Astrocyte (in vitro differentiated cells and primary cell): ENCODE measurements at regions not wholly inside any gene's neighbourhood (a gene's known extent, or its start where the extent isn't known, plus 50 kb on each side); places are given as distances from the start of the nearest gene placed in this dataset.

Experiments
- DNase-seq: peaks from one replicate; pipeline ENCODE4 v3.0.0-alpha.2; 2010; ENCODE audit warnings: low read depth
- FAIRE-seq: peaks from 2 replicates; lab custom pipeline; 2011; peaks lifted over from hg19 to GRCh38; lab: Jason Lieb, UNC
- H2AFZ ChIP-seq: 2 replicates; pipeline ENCODE4 v1.6.0; 2012; ENCODE audit warnings: low read depth, low read length, inconsistent platforms
- H3K27ac ChIP-seq: 2 replicates; pipeline ENCODE4 v1.5.1; 2011; ENCODE audit warnings: low read depth, low read length, inconsistent platforms
- H3K27me3 ChIP-seq: 2 replicates; pipeline ENCODE4 v1.6.0; 2011; ENCODE audit warnings: low read length, inconsistent platforms; ENCODE audit not compliant: insufficient read depth
- H3K36me3 ChIP-seq: 2 replicates; pipeline ENCODE4 v1.5.1; 2011; ENCODE audit warnings: low read length, inconsistent platforms; ENCODE audit not compliant: insufficient read depth
- H3K4me1 ChIP-seq: 2 replicates; pipeline ENCODE4 v1.5.1; 2011; ENCODE audit warnings: low read length, inconsistent platforms; ENCODE audit not compliant: insufficient read depth
- H3K4me2 ChIP-seq: 2 replicates; pipeline ENCODE4 v1.6.0; 2012; ENCODE audit warnings: low read length, inconsistent platforms
- H3K4me3 ChIP-seq: 2 replicates; pipeline ENCODE4 v1.5.1; 2011; ENCODE audit warnings: low read depth, mild to moderate bottlenecking, low read length, inconsistent platforms; ENCODE audit not compliant: insufficient read depth
- H3K79me2 ChIP-seq: 2 replicates; pipeline ENCODE4 v1.6.0; 2012; ENCODE audit warnings: mild to moderate bottlenecking, low read length, inconsistent platforms; ENCODE audit not compliant: insufficient read depth
- H3K9ac ChIP-seq: 2 replicates; pipeline ENCODE4 v1.6.0; 2012; ENCODE audit warnings: mild to moderate bottlenecking, low read length, inconsistent platforms
- H3K9me3 ChIP-seq: 2 replicates; pipeline ENCODE4 v1.5.1; 2012; ENCODE audit warnings: low read depth, mild to moderate bottlenecking, low read length, inconsistent platforms; ENCODE audit not compliant: insufficient read depth
- H4K20me1 ChIP-seq: 2 replicates; pipeline ENCODE4 v1.6.0; 2012; ENCODE audit warnings: low read length, inconsistent platforms; ENCODE audit not compliant: insufficient read depth
- H3K27ac Mint-ChIP-seq: one replicate; pipeline ENCODE4 v1.8.0; 2021; ENCODE audit warnings: mild to moderate bottlenecking, mixed read lengths; ENCODE audit not compliant: unreplicated experiment
- H3K27me3 Mint-ChIP-seq: one replicate; pipeline ENCODE4 v1.8.0; 2021; ENCODE audit warnings: low read depth, mixed read lengths; ENCODE audit not compliant: unreplicated experiment
- H3K36me3 Mint-ChIP-seq: one replicate; pipeline ENCODE4 v1.8.0; 2021; ENCODE audit warnings: low read depth, mixed read lengths; ENCODE audit not compliant: unreplicated experiment
- H3K4me1 Mint-ChIP-seq: one replicate; pipeline ENCODE4 v1.8.0; 2021; ENCODE audit warnings: low read depth, mixed read lengths; ENCODE audit not compliant: unreplicated experiment
- H3K4me3 Mint-ChIP-seq: one replicate; pipeline ENCODE4 v1.8.0; 2021; ENCODE audit warnings: mild to moderate bottlenecking, moderate library complexity, mixed read lengths; ENCODE audit not compliant: unreplicated experiment
- H3K9me3 Mint-ChIP-seq: one replicate; pipeline ENCODE4 v1.8.0; 2021; ENCODE audit warnings: mild to moderate bottlenecking, mixed read lengths; ENCODE audit not compliant: unreplicated experiment
- CTCF ChIP-seq: IDR thresholded peaks from 2 replicates; pipeline ENCODE4 v1.5.1; 2011; ENCODE audit warnings: low read depth, mild to moderate bottlenecking, inconsistent platforms, low read length, moderate library complexity; ENCODE audit not compliant: insufficient read depth
- EZH2 ChIP-seq: IDR thresholded peaks from 2 replicates; pipeline ENCODE4 v1.6.1; 2012; ENCODE audit warnings: mild to moderate bottlenecking, low read length, inconsistent platforms; ENCODE audit not compliant: insufficient read depth

DNA sequence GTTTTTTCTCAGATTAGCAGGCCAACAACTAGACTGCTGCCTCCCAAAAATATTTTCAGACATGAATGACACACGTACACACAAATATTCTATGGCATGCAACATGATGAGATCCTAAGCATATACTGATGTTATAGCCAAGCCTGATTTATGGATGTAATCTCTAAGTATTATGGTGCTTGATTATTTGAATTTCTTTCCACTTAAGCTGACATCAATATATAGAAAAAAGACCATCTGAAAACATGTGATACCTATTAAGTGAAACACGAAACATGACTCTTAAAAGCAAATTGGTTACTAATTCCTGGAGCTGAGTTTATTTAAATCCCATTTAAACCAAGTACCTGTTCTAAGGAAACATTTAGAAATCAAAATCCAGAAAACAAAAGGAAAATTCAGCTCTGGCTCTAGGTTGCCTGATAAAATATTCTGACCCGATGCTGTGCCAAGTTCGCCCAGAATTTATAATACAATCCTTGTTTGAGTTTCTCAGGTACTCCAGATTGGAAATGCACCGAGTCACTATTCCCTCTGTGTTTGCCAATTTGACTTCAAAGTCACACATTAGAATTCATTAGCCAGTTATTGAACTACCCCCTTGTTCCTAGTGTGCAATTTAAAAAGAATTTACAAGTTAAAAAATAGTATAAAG, 548.6 kb downstream of the CSNK1G3 start:
- no peak overlapping the region for H3K4me3 Mint-ChIP-seq
- peaks cover 5% of the 10 kb centered on the region for H3K4me1 Mint-ChIP-seq
- H3K4me3 ChIP-seq = no peak overlapping the region
- TF ChIP-seq CTCF (no peak), EZH2 (no peak)
- no peaks in the 10 kb centered on the region for H3K27me3 Mint-ChIP-seq
- no peak overlapping the region for H3K27ac ChIP-seq
- H3K4me1 ChIP-seq = no peaks in the 10 kb centered on the region
- H3K4me2 ChIP-seq = no peak overlapping the region
- H3K9me3 ChIP-seq = no peaks in the 10 kb centered on the region
- no peaks in the 10 kb centered on the region for H3K79me2 ChIP-seq
- no peaks in the 10 kb centered on the region for H3K36me3 Mint-ChIP-seq
- H3K27ac Mint-ChIP-seq = no peak overlapping the region
- no peak overlapping the region for H2AFZ ChIP-seq
- no peak overlapping the region for H3K9ac ChIP-seq
- H3K36me3 ChIP-seq = no peaks in the 10 kb centered on the region
- DNase-seq = no peak
- no peak for FAIRE-seq
- H3K27me3 ChIP-seq = no peaks in the 10 kb centered on the region
- no peaks in the 10 kb centered on the region for H3K9me3 Mint-ChIP-seq
- H4K20me1 ChIP-seq = no peaks in the 10 kb centered on the region

- no peaks in the 10 kb centered on the region for H3K36me3 ChIP-seq
- Mint-ChIP-seq H3K27ac (no peak overlapping the region), H3K4me3 (no peak overlapping the region), H3K4me1 (peaks cover 5% of the 10 kb centered on the region), H3K36me3 (no peaks in the 10 kb centered on the region), H3K9me3 (no peaks in the 10 kb centered on the region), H3K27me3 (no peaks in the 10 kb centered on the region)
- H4K20me1 ChIP-seq = no peaks in the 10 kb centered on the region
- no peak for TF ChIP-seq EZH2
- TF ChIP-seq CTCF = no peak
- no peak overlapping the region for H3K4me3 ChIP-seq
- FAIRE-seq = no peak
- no peak overlapping the region for H2AFZ ChIP-seq
- no peak overlapping the region for H3K4me2 ChIP-seq
- H3K9me3 ChIP-seq = no peaks in the 10 kb centered on the region
- H3K9ac ChIP-seq = no peak overlapping the region
- H3K27me3 ChIP-seq = no peaks in the 10 kb centered on the region
- H3K27ac ChIP-seq = no peak overlapping the region
- no peaks in the 10 kb centered on the region for H3K4me1 ChIP-seq
- DNase-seq = no peak
- no peaks in the 10 kb centered on the region for H3K79me2 ChIP-seq
Observed at GRCh38 chr5:124060011-124060410, 548.0 kb downstream of the CSNK1G3 start.

GRCh38 chr5:124059200-124059599, 547.2 kb downstream of the CSNK1G3 start:
- Histone ChIP-seq H3K36me3 (no peaks in the 10 kb centered on the region), H3K27me3 (no peaks in the 10 kb centered on the region), H2AFZ (no peak overlapping the region), H3K4me2 (no peak overlapping the region), H3K9me3 (no peaks in the 10 kb centered on the region), H3K4me3 (no peak overlapping the region), H3K27ac (no peak overlapping the region), H4K20me1 (no peaks in the 10 kb centered on the region), H3K4me1 (no peaks in the 10 kb centered on the region), H3K79me2 (no peaks in the 10 kb centered on the region), H3K9ac (no peak overlapping the region)
- no peaks in the 10 kb centered on the region for H3K36me3 Mint-ChIP-seq
- H3K9me3 Mint-ChIP-seq = no peaks in the 10 kb centered on the region
- DNase-seq = no peak
- H3K4me1 Mint-ChIP-seq = peaks cover 2% of the 10 kb centered on the region
- H3K27me3 Mint-ChIP-seq = no peaks in the 10 kb centered on the region
- no peak for TF ChIP-seq EZH2
- no peak for TF ChIP-seq CTCF
- no peak overlapping the region for H3K4me3 Mint-ChIP-seq
- FAIRE-seq = no peak
- no peak overlapping the region for H3K27ac Mint-ChIP-seq
